ENCODE measurements at regions not wholly inside any gene's neighbourhood (a gene's known extent, or its start where the extent isn't known, plus 50 kb on each side); places are given as distances from the start of the nearest gene placed in this dataset.

DNA sequence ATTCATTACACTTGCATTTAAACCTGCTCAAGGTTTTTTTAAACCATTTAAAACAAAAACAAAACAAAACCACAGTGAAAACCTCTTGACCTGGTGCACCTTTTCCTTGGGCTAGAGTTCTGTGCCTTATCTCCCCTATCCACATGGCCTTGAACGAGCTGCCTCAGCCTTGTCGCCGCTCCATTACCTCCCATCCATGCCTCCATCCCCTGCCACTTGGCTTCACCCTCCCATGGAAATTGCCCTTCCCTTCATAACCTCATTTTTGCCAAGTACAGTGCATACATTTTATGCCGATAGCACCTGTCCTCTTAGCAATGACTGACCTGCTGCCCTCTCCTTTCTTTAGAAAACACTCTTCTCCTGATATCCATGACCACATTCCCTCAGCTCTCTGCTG is 188.6 kb upstream of the ASIC2 start:
- DNase-seq, result no peak

DNA sequence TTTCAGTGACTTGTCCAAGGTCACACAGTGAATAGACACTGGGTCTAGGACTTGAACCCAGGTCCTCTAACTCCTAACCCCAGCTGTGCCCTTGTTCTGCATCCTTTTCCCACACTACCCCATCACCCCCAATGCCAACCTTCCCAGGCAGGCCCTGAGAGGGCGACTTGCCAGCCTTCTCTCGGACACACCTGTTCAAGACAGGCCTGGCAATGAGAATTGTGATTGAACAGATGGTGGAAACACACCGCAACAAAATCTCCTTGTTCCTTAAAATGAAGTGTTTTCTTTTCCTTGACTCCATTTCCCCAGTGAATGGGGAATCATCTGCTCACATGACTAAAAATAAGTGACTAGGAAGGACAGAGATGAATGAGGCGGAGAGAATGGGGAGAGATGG is 189.5 kb upstream of the ASIC2 start:
- DNase-seq, result no peak

DNA sequence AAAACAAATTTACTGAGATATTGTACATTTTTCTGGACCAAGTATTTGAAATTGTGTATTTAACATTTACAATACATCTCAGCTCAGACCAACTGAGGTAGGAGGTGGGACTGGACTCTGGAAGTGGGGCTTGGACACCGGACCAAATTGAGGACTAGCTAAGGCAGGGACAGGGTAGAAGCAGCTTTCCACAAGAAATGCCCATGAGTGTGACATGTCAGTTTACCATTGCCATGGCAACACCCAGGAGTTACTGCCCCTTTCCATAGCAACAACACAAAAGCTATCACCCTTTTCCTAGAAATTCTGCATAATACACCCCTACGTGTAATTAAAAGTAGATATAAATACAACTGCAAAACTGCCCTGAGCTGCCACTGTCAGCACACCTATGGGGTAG is 191.5 kb upstream of the ASIC2 start:
- no peak for DNase-seq

DNA sequence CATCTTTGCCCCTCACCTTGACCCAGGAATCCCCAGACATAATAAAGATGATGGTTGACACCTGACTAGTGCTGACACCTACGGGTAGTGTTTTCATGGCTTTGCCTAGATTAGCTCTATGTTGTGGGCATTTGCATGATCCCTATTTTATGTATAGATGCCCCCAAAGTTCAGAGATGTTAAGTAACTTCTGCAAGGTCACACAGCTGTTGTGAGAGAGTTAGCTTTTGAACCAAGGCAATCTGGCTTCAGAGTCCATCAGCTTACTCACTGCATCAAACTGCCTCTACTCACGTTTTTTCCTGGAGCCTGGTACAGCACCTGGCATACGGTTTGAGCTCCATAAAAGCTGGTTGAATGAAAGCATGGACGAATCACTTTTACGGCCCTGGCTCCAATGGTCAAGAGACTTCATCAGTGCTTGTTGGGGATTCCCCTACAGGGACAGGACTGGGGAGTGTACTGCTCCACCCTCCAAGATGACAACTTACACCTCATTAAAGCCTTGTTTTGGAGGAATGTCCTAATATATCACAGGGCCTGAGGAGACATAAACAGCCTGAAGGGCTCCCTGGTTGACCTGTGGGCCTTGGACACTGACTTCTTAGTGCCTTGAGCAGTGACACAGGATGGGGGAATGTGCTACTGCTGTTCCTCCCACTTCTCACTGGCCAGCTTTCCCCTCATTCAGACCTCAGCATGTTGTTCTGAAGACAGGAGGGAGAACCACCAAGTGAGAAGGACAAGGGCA is 193.2 kb upstream of the ASIC2 start:
- DNase-seq, result no peak

DNA sequence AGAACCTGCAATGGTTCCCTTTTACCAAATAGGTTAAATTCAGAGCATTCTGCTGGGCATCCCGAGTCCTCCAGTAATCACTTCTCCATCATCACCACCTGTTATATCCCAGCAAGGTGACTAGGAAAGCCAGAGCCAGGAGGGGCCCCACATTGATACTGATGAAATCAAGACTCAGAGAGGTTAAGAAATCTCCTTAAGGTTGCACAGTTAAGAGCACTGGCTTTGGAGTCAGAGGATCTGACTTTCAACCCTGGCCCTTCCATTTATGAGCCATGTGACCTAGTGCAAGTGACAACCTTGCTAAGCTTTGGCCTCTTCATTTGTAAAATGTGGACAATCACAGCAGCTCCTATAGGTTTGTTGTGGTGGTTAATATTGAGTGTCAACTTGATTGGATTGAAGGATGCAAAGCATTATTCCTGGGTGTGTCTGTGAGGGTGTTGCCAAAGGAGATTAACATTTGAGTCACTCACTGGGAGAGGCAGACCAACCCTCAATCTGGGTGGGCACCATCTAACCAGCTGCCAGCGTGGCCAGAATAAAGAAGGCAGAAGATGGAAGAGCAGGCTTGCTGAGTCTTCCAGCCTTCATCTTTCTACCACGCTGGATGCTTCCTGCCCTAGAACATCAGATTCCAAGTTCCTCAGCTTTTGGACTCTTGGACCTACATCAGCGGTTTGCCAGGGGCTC is 194.2 kb upstream of the ASIC2 start:
- DNase-seq, result no peak

DNA sequence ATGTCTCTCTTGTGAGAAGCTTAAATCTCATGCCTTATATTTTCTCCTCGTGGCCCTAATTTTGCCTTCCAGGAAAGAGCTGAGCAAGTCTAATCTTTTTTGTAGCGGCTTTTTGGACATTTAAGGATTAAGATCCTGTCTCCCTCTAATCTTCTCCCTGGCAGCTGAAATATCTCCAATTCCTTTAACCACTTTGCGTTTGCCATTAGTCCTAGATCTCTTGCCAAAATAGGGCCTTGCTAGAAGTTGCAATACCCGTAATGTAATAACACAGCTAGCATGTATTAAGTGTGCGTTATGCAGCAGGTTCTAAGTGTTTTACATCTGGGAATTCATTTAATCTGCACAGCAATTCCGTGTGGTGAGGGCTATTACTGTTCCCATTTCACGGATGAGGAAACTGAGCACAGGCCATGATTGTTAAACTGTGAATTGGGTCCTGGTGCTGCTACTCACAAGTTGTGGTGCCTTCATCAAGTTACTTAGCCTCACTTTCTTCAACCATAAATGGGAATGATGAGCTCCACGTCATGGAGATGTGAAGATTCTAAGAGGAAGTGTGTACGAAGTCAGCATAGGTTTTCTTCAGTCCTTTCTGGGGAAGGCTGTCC is 198.9 kb upstream of the ASIC2 start:
- DNase-seq, result no peak

DNA sequence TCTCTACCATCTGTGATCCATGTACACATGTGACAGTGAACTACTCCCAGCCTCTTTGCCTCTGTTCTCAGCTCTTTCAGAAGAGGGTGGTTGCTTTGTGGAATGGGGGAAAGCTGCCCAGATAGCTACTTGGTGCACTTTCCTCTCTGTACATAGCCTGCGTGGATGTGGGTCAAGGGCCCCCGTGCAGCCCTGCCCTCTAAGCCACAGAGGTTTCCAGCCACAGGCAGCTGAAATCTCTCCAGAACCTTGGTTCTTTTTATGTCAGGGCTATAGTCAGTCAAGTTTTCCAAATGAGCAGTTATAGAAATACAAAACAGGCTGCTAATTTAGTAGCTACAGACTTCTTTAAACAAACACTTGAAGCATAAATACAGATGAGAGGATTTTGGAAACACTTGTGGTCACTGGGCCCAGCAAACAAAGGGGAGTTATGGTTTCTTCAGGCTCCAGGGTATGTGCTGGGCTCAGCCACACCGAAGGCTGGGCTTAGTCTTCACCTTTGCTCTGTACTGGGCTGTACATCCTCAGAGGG is 199.7 kb upstream of the ASIC2 start:
- no peak for DNase-seq

DNA sequence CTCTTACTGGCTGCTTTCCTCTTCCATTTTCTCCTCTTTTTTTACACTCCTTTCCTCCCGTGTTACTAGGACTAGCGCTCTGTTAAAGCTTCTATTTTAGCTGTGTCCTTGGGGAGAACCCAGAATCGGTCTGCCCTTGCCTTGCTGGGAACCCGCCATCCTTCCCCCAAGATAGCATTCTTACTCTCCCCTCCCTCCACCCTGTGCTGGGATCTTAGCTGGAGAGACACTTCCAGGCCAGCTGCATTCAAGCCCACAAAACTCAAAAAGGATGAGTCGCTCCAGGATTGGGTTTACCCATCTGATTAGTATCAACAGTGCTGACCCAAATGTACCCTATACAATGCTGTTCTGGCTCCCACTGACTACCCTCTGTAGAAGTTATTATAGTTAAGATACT is 200.5 kb upstream of the ASIC2 start:
- no peak for DNase-seq

DNA sequence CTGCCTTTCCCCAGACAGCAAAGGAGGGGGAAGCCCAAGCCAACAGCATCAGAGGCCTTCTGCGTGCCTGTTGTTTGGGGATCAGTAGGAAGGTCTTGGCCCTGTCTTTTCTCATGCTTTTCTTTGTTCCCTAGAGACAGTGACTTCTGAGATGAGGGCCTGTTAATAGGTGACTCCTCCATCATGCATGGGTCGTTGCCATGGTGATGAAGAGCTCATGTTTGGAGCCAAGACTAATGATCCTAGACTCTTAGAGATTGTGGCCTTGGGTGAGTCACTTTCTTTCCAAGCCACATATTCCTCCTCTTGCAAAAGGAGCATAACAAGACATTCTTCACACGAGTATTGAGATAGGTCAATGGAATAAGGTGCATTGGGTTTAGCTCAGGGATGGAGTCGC is 201.1 kb upstream of the ASIC2 start:
- DNase-seq, result no peak

DNA sequence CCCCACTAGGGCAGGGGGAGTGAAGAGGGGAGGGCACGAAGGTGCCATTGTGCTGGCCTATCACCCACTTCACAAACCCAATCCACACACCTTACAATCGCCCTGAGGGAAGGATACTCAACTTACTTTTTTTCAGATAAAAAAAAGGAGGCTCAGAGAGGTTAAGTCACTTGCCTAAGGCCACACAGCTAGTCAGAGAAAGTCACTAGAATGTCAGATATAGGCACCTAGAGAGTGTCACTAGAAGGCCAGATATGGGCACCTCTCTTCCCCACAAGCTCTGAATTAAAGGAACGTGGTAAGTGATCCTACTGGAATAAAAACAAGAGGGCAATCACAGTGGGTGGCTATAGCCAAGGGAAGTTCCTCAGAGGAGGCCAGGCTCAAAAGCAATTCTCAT is 204.5 kb upstream of the ASIC2 start:
- no peak for DNase-seq

DNA sequence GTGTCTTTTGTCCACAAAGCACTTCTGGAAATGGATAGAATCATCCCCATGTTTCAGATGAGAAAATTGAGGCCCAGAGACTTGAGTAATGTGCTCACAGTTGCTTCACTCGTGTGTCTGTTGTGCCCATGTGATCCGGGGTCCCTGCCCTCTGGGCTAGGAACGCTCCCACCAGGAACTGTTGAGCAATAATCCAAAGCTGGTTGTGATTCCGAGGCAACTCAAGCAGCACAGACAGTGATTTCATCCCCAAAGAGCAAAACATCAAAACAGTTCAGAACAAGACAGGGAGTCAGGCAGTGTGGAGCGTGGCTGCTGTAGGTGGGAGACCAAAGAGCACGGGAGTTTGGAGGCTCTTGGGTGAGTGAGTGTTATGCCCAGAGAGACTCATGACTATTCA is 205.0 kb upstream of the ASIC2 start:
- no peak for DNase-seq

DNA sequence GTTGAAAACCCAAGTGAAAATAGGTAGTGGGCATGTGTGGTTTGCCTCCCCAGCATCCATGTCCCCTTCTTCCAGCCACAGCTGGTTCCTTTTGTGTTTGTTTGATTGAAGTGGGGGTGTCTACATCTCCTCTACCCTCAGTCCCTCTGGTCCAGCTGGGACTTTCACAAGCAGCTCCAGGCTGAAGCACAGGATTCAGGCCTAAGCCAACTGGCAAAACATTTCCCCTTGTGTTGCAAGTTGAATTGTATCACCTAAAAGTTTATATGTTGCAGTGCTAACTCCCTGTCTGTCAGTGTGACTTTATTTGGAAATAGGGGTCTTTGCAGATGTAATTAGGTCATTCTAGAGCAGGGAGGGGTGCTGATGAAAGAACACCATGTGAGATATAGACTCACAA is 205.9 kb upstream of the ASIC2 start:
- DNase-seq, result no peak

DNA sequence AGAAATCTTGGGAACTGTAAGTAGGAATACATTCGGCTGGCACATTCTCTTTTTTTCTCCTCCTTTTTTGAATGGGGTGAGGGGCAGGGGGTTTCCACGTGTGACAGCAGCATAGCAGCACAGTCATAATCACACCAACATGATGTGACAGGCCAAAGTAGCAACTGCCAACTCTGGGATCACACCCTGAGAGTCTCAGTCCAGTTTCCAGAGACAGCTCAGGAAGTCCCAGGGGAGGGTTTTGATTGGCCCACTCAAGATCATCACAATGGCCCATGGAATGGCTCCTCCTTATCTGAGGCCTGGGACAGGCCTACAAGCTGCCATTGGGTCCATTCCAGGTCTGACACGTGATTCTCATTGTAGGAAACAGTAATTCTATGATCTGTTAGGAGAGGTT is 207.1 kb upstream of the ASIC2 start:
- no peak for DNase-seq

DNA sequence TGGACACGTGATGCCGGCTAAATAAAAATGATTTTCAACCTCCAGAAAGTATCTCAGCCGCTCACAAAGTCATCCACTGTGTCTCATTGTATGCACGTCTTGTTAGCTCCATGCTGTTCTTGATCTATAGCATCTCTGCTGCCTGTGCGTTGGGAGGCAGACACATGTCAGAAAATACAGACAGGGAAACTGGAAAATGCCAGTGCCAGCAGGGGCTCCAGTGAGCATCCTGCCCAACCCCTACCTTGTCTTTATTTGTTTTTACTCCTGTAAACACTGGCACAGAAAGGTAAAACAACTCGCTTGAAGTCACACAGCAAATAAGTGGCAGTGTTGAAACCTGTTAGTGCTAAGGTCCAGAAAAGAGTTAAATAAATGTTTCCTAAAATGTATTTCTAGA is 208.1 kb upstream of the ASIC2 start:
- DNase-seq, result no peak

DNA sequence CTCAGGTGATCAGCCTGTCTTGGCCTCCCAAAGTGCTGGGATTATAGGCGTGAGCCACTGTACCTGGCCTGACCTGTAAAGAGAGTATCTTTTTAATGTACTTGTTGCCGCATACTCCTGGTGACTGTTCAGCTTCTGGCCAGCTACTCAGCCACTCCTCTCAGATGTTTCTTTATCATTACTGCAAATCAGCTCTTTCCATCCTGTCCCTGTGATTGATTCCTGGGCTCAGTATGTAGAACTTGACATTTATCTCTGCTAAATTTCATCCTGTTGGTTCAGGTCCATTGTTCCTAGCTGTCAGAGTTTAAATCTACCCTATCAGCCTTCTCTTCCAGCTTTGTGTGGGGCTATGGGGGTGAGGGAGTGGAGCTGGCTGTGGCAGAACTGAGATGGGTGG is 211.5 kb upstream of the ASIC2 start:
- no peak for DNase-seq

DNA sequence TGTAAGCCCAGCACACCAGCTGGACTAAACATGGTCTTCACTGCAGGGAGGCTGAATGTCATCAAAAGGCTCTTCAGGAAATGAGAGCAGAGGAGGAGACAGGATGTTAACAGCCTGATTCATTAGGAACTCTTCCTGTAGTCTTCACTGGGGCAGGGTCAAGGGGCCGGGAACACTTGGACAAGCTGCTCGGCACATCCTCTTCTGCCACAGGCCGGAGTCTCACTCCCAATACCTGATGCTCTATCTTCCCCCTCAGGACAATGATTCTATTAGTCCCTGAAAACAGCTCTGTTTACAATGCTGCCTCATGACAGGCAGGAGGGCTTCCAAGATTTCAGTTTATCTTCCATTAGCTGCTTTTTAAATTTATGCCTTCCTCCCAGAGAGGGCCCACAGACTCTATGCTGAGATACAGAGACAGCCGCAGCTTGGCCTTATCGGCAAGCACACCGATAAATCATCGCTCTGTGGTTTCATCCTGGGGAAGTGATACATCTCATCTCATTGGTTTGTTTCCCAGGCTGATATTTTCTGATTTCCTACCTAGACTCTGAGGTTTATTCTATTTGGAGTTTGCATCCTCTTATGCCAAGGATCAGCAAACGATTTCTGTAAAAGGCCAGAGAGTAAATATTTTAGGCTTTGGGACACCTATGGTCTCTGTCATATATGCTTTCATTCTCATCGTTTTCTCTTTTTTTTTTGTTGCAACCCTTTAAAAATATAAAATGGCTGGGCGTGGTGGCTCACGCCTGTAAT is 214.0 kb upstream of the ASIC2 start:
- DNase-seq, result no peak

DNA sequence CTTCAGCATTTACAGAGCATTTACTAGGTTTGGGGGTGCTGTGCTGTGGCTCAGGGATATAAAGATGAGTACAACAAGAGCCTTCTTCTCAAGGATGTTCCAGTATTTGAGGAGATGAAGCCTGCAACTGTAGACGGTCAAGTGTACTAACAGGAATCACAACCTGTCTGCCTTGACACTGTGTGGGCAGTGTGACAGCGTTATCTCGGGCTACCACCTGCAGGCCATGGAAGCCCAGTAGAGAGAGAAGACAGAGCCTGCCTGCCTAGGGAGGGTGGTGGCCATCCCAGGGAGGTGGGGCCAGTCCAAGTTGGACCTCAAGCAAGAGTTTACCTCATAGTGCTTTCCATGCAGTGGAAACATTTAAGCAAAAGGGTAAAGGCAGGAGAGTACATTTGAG is 215.1 kb upstream of the ASIC2 start:
- DNase-seq, result no peak

DNA sequence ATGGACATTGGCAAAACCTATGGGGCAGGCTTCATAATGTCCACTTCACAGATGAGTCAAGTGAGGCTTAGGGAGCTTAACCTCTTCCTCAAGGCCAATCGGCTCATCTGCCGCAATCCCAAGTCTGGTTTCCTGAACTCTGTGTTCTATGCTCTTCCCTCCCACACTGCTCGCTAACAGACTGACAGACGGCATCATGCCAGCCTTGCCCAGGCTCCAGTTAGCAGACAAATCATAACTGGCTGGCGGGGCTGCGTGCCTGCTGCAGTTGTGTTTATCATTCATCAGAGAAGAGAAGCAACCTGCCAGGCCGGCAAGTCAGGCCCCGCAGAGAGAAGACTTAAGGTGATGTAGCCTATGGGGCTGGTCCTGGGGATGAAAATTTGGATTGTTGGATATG is 216.2 kb upstream of the ASIC2 start:
- DNase-seq, result no peak

DNA sequence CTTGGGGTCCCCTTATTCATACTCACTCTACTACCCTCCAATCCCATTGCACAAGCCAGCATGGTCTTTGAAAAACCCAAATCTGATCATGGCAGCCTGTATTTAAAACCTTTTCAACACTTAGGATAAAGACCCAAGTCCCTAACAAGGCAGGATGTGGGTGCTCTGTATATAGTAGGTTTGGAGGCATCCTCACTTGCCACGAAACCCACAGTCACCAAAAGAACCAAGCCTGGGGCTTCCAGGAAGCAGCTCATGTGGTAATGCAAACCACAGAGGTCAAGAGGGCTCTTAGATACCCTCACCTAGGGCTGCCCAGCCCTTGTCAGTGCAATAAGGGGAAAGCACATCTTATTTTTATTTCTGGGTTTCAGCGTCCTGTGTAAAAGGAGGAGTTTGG is 218.6 kb upstream of the ASIC2 start:
- DNase-seq, result no peak

DNA sequence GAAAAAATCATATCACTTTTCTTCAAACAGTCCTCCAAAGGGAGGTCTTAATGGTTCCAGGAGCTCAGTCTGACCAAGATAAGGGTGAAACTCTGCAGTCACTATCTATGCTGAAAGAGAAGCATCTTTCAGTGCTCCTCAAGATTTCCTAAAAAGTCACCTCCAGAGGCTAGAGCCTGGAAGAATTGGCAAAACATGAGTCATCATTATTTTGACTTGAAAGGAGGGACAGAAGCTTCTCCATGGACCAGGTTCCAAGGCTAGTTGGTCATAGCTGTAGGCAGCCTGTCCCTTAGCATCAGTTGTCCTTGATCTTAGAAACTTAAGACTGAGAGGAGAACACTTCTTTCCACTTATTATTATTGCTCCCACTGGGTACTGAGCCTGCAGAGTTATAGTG is 219.0 kb upstream of the ASIC2 start:
- DNase-seq, result no peak

DNA sequence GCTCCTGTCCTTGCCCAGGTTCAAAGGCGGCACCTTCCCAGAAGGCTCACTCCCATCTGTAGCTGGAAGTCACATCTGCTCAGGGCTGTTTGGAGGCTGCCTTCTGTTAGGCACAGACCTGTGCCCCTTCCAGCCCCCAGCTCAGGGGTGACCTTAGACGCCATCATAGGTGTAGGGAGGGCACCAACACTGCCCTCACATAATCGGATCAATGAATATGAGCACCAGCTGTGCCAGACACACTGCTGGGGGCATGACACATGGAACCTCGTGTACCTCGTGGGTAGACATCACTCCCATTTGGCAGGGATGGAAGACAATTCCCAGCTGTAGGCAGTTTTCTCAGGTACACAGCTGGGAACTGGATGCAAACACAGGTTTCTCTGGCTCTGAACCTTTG is 220.7 kb upstream of the ASIC2 start:
- no peak for DNase-seq

DNA sequence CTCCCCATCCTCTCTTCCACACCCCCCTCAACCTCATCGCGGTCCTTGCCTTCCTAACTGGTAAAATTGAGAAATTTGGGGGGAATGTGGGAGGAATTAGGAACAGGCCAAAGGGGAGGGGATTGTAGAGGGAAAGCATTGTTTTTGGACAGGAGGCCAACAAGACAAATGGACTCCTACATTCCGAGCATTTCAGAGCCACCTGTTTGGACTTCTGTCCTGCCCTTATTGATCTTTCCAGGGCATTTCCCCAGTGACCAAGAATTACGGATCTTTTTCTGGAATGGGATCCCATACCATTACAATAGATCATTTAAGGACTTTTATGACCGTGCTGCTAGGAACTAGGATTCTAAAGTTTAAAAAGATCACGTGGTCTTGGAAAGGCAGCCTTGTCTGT is 221.3 kb upstream of the ASIC2 start:
- no peak for DNase-seq

DNA sequence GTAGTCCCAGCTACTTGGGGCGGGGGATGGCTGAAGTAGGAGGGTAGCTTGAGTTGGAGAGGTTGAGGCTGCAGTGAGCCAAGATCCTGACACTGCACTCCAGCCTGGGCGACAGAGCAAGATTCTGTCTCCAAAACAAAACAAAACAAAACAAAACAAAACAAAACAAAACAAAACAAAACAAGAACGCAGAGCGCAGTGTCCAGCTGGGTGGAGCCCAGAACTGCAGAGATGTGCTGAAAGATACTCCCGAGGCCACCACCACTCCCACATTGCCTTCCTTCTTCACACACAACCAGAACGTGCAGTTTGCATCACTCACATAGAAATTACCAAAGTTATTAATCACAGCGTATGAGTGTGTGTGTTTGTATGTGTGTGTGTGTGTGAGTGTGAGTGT is 222.9 kb upstream of the ASIC2 start:
- no peak for DNase-seq

DNA sequence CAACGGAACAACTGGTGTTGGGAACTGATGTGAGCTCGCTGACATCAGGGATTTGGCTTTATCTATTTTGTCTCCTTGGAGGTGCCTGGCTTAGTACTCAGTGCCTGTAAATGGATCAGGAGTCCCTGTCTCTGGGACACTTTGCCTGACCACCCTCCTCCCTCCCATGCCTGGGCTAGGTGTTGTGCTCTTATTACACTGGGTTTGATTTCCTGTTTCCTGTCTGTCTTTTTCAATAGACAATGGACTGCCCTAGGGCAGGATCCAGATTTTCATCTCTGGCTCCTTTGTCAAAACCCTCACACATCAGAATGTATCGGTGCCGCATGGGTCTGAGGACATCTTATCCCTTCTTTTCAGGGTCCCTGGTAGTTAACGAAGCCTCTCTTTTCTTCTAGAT is 223.6 kb upstream of the ASIC2 start:
- DNase-seq, result no peak

Data from activated effector memory CD4-positive, alpha-beta T cell treated with anti-CD3 and anti-CD28 coated beads, Interleukin-2, amount 50 U/mL, for 16 hours (primary cell).